GM12874 (cell line): ENCODE measurements at regions not wholly inside any gene's neighbourhood (a gene's known extent, or its start where the extent isn't known, plus 50 kb on each side); places are given as distances from the start of the nearest gene placed in this dataset.

ENCODE experiments used
- CTCF ChIP-seq: IDR thresholded peaks from 2 replicates; pipeline ENCODE4 v1.5.1; 2011; ENCODE audit warnings: low read depth, mild to moderate bottlenecking, control low read depth, low read length, moderate library complexity; ENCODE audit not compliant: insufficient read depth

GRCh38 chrX:26352891-26353430, 137.0 kb downstream of the MAGEB5 start:
- TF ChIP-seq CTCF = no peak

GRCh38 chrX:26347171-26347570, 131.2 kb downstream of the MAGEB5 start:
- no peak for TF ChIP-seq CTCF

DNA sequence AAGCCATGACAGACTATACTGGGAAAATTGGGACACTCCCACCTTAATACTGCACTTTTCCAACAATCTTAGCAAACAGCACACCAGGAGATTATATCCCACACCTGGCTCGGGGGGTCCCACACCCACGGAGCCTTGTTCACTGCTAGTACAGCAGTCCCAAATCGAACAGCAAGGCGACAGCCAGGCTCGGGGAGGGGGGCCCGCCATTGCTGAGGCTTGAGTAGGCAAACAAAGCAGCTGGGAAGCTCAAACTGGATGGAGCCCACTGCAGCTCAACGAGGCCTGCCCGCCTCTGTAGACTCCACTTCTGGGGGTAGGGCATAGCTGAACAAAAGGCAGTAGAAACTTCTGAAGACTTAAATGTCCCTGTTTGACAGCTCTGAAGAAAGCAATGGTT, 118.3 kb downstream of the MAGEB5 start:
- no peak for TF ChIP-seq CTCF

- TF ChIP-seq CTCF = no peak
Observed at GRCh38 chrX:26328608-26329319, 112.8 kb downstream of the MAGEB5 start.

- TF ChIP-seq CTCF = no peak
Observed at GRCh38 chrX:26309262-26309661, 93.3 kb downstream of the MAGEB5 start.

DNA sequence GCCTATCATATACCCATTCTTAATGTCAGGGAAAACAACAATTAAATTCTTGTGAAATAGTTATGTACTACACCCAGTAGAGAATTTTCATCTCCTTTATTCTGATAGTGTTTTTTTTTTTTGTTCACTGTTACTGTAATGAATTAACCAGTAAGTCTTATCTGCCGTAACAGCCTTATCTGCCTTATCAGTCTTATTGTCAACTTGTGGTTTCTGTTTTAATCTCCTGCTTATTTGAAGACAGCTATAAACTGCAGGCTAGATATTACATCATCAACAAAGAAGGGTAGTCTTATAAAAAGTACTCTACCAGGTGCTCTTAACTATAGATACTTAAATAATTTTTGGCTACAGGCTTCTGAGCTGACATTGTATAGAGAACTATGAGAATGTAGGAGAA, 79.5 kb downstream of the MAGEB5 start:
- TF ChIP-seq CTCF = no peak

DNA sequence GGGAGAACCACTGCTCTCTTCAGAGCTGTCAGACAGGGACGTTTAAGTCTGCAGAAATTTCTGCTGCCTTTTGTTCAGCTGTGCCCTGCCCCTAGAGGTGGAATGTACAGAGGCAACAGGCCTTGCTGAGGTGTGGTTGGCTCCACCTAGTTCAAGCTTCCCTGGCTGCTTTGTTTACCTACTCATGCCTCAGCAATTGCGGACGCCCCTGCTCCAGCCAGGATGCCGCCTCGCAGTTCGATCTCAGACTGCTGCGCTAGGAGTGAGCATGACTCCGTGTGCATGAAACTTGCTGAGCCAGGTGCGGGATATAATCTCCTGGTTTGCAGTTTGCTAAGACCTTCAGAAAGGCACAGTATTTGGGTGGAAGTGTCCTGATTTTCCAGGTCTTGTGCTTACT, 70.9 kb downstream of the MAGEB5 start:
- no peak for TF ChIP-seq CTCF
